ENCODE measurements at regions not wholly inside any gene's neighbourhood (a gene's known extent, or its start where the extent isn't known, plus 50 kb on each side); places are given as distances from the start of the nearest gene placed in this dataset.

GRCh38 chr2:60629801-60630385, 76.4 kb upstream of the BCL11A start:
- DNase-seq: no peak
- Histone ChIP-seq H3K9me3 (ENCODE audit: control extremely low read depth in 1 of 3, control insufficient read depth in 2 of 3, insufficient read depth in 1 of 3, low read length in 2 of 3) (no peaks in the 10 kb centered on the region), H3K27ac (ENCODE audit: low read length in 2 of 2) (no peak overlapping the region), H3K27me3 (replicated peaks in 1 of 4; ENCODE audit: control extremely low read depth in 1 of 4, control insufficient read depth in 3 of 4, insufficient read depth in 4 of 4, low read length in 3 of 4) (peaks cover 0 to 3% (median 0%) of the 10 kb centered on the region in 4 experiments), H3K4me1 (ENCODE audit: control insufficient read depth in 2 of 2, insufficient read depth in 2 of 2, low read length in 2 of 2) (no peaks in the 10 kb centered on the region), H3K4me3 (ENCODE audit: control extremely low read depth in 1 of 5, extremely low read depth in 1 of 5, insufficient read depth in 1 of 5, low read depth in 2 of 5, low read length in 4 of 5) (no peak overlapping the region), H3K79me2 (ENCODE audit: control insufficient read depth, insufficient read depth, low read length) (no peaks in the 10 kb centered on the region), H3K9ac (ENCODE audit: low read length) (no peak overlapping the region), H3K4me2 (replicated peaks; ENCODE audit: low read depth, low read length, poor library complexity, severe bottlenecking) (no peak overlapping the region), H3K36me3 (replicated peaks in 1 of 2; ENCODE audit: control extremely low read depth in 1 of 2, control insufficient read depth in 1 of 2, extremely low read depth in 1 of 2, insufficient read depth in 2 of 2, low read length in 1 of 2) (no peaks in the 10 kb centered on the region), H2AFZ (ENCODE audit: insufficient read depth, low read depth, low read length, poor library complexity, severe bottlenecking) (no peak overlapping the region), H4K20me1 (ENCODE audit: control insufficient read depth, insufficient read depth, low read length, poor library complexity, severe bottlenecking) (no peaks in the 10 kb centered on the region)
- 80% methylated on average over 1 of the region's 4 CpGs for WGBS (ENCODE audit: insufficient coverage)
- Mint-ChIP-seq H3K27me3 (peaks cover 52% of the 10 kb centered on the region), H3K9me3 (ENCODE audit: insufficient read depth) (no peaks in the 10 kb centered on the region), H3K27ac (no peak overlapping the region), H3K4me1 (no peaks in the 10 kb centered on the region), H3K4me3 (no peak overlapping the region)
- ChIA-PET POLR2A (no interaction called here), CTCF (interaction anchor here (1.8 kb wide), 1 partner anchor 14 kb away, joined by 5 read pairs; no protein-coding TSS in a partner anchor)
- intact Hi-C loops (cut with micrococcal nuclease): no loop called here
- TF ChIP-seq CTCF (IDR thresholded peaks at IDR 0.05) (no peak), EZH2 (IDR thresholded peaks at IDR 0.05; ENCODE audit: borderline replicate concordance, insufficient read depth, low read depth, low read length, poor library complexity, severe bottlenecking) (no peak)
- ATAC-seq (ENCODE audit: low read depth): no peak

- ATAC-seq (ENCODE audit: low read depth) (no peak), DNase-seq (no peak)
- TF ChIP-seq EZH2 (IDR thresholded peaks at IDR 0.05; ENCODE audit: borderline replicate concordance, insufficient read depth, low read depth, low read length, poor library complexity, severe bottlenecking) (no peak), CTCF (IDR thresholded peaks at IDR 0.05) (no peak)
- POLR2A ChIA-PET: no interaction called here
- no peak overlapping the region for H3K9ac ChIP-seq (ENCODE audit: low read length)
- H3K4me2 ChIP-seq (replicated peaks; ENCODE audit: low read depth, low read length, poor library complexity, severe bottlenecking): no peak overlapping the region
- no peaks in the 10 kb centered on the region for H4K20me1 ChIP-seq (ENCODE audit: control insufficient read depth, insufficient read depth, low read length, poor library complexity, severe bottlenecking)
- no peaks in the 10 kb centered on the region for H3K9me3 ChIP-seq (ENCODE audit: control extremely low read depth in 1 of 3, control insufficient read depth in 2 of 3, insufficient read depth in 1 of 3, low read length in 2 of 3)
- no peak overlapping the region for H3K27ac ChIP-seq (ENCODE audit: low read length in 2 of 2)
- 100% methylated on average over 2 of the region's 5 CpGs for WGBS (ENCODE audit: insufficient coverage)
- intact Hi-C loops (cut with micrococcal nuclease): no loop called here
- no peak overlapping the region for H3K27ac Mint-ChIP-seq
- no peak overlapping the region for H2AFZ ChIP-seq (ENCODE audit: insufficient read depth, low read depth, low read length, poor library complexity, severe bottlenecking)
- no peaks in the 10 kb centered on the region for H3K79me2 ChIP-seq (ENCODE audit: control insufficient read depth, insufficient read depth, low read length)
- no peaks in the 10 kb centered on the region for H3K9me3 Mint-ChIP-seq (ENCODE audit: insufficient read depth)
- H3K4me3 Mint-ChIP-seq: no peak overlapping the region
- no peaks in the 10 kb centered on the region for H3K4me1 Mint-ChIP-seq
- H3K4me3 ChIP-seq (ENCODE audit: control extremely low read depth in 1 of 5, extremely low read depth in 1 of 5, insufficient read depth in 1 of 5, low read depth in 2 of 5, low read length in 4 of 5): no peak overlapping the region
- no peaks in the 10 kb centered on the region for H3K4me1 ChIP-seq (ENCODE audit: control insufficient read depth in 2 of 2, insufficient read depth in 2 of 2, low read length in 2 of 2)
- peaks cover 34% of the 10 kb centered on the region for H3K27me3 Mint-ChIP-seq
- CTCF ChIA-PET: interaction anchor here (2.0 to 3.3 kb wide), 2 partner anchors 11 to 41 kb away, joined by 12 to 18 read pairs; no protein-coding TSS in a partner anchor
- no peaks in the 10 kb centered on the region for H3K27me3 ChIP-seq (replicated peaks in 1 of 4; ENCODE audit: control extremely low read depth in 1 of 4, control insufficient read depth in 3 of 4, insufficient read depth in 4 of 4, low read length in 3 of 4)
- H3K36me3 ChIP-seq (replicated peaks in 1 of 2; ENCODE audit: control extremely low read depth in 1 of 2, control insufficient read depth in 1 of 2, extremely low read depth in 1 of 2, insufficient read depth in 2 of 2, low read length in 1 of 2): no peaks in the 10 kb centered on the region
Measured at GRCh38 chr2:60633615-60634014, 80.2 kb upstream of the BCL11A start.
